ENCODE measurements at regions not wholly inside any gene's neighbourhood (a gene's known extent, or its start where the extent isn't known, plus 50 kb on each side); places are given as distances from the start of the nearest gene placed in this dataset.
"Not testable (repeated sequence)": the region's sequence is repeated elsewhere in the genome, so short reads cannot be mapped to it uniquely, and the experiment has no call there.

- DNase-seq (ENCODE audit: low read depth in 2 of 2) = peak in 1 of 2 donors; percentile 41
Measured at GRCh38 chr13:48843630-48844380, 131.9 kb upstream of the FNDC3A start.

DNA sequence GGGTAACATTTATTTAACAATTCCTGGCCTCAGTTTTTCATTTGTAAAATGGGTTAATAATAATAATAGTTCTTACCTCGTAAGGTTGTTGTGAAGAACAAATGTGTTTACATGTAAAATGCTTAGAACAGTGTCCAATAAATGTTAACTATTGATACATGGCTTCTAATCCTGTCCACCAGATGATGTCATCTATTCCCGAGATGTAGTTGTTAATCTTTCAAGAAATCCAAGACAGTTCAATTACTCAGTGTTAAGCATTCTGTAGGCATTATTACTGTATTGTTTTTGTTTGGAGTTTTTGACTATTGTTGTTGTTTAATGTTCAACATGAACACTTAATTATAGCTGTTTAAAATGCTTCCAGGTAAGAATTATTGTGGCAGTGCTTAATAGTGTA is 131.0 kb upstream of the FNDC3A start:
- DNase-seq (ENCODE audit: low read depth in 2 of 2) = no peak

DNA sequence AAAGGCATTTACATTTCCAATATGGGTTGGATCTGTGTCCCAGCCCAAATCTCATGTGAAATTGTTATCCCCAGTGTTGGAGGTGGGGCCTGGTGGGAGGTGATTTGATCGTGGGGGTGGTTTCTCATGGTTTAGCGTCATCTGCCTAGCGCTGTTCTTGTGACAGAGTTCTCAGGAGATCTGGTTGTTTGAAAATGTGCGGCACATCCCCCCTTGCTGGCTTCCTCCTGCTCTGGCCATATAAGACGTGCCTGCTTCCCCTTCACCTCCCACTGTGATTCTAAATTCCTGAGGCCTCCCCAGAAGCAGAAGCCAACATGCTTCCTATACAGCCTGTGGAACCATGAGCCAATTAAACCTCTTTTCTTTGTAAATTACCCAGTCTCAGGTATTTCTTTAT is 126.2 kb upstream of the FNDC3A start:
- DNase-seq (ENCODE audit: low read depth in 2 of 2) = no peak

GRCh38 chr13:48851707-48852106 is 124.0 kb upstream of the FNDC3A start:
- no peak for DNase-seq (ENCODE audit: low read depth in 2 of 2)

- DNase-seq (ENCODE audit: low read depth in 2 of 2) = no peak
Measured at GRCh38 chr13:48852911-48853727, 122.6 kb upstream of the FNDC3A start.

DNA sequence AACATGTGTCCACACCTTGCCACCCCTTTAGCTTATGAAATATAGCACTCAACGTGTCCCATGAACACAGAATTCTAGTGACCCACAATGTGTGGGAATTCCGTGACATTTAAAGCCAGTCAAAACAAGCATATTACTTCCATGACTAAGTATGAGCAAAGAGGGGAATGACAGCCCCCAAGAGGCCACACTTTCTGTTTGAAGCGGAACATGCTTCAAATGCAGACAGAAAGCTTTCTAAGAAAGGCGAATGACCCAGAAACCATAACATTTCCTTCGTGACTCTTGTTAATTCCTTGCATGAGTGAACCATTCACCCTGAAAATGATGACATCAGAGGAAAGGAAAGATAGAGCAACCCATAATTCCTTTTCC is 122.0 kb upstream of the FNDC3A start:
- peak in 1 of 2 donors; percentile 49 for DNase-seq (ENCODE audit: low read depth in 2 of 2)

DNA sequence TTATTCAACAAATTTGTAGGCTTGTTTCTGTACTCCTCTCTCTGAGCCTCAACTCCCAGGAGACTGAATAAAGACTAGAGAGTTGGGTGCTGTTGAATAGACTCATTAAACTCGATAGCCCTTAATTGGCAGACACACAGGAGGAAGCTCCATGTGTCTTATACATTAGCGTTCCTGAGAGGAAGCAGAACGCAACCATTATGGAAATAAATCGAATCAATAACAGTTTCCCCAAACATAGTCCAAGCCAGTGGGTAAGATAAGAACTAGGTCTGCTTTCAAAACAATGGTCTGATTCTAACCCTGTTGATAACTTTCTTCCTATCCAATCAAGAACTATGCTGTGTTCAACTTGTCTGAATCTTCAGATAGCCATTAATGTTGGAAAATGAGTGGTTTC is 118.1 kb upstream of the FNDC3A start:
- DNase-seq (ENCODE audit: low read depth in 2 of 2) = no peak

GRCh38 chr13:48858122-48858902 is 117.4 kb upstream of the FNDC3A start:
- DNase-seq (ENCODE audit: low read depth in 2 of 2) = no peak

DNA sequence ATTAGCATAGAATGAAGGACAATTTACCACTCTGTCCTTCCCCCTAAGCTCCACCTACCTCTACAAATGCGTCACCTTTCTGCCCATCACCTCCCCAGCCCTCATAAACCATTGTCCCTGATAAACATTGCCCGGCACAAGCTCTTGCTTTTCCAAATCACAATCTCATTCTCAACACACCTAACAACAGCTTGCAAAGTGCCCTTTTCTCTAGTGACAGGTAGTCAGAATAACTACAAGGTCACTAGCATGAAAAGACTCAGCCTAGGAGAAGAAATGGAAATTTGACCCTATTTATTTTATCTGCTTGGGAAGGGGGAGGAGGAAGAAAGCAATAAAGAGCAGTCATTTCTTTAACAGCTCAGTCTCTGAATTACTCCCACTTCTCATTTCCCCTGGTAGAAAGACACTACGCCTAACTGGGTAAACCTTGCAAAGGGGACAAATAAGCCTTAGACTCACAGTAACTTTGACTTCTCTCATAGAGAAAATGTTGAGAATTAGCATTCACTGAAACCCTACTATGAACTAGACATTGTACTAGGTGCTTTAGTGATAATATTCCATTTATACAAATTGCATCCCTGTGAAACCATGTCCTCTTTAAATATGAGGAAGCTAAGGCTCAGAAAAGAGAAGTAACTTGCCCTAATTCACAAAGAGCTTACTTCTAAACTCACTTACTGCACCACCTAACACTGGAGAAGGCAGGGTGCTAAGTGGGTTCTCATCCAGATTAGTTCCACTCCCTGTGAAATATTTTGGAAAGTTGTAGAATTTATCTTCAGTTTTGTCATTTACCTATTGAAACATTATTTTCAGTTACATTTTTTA is 116.2 kb upstream of the FNDC3A start:
- DNase-seq (ENCODE audit: low read depth in 2 of 2) = no peak

DNA sequence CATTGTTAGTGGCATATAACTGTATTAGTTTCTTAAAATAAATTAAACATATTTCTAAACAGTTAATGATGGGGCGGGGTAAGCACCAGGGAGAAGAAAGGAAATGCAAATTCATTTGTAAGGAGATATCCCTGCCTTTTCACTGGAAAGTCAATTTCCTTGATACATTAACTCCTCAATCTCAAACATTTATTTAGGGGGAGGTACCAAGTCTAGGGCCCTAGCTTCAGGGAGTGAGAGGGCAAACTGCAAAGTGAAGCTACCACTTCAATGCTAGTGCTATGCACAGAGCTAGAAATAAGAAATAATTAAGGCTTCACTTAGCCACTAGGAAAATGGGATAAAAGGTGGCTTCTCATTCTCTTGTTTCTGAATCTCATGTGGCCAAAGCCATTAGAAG is 115.3 kb upstream of the FNDC3A start:
- no peak for DNase-seq (ENCODE audit: low read depth in 2 of 2)

DNA sequence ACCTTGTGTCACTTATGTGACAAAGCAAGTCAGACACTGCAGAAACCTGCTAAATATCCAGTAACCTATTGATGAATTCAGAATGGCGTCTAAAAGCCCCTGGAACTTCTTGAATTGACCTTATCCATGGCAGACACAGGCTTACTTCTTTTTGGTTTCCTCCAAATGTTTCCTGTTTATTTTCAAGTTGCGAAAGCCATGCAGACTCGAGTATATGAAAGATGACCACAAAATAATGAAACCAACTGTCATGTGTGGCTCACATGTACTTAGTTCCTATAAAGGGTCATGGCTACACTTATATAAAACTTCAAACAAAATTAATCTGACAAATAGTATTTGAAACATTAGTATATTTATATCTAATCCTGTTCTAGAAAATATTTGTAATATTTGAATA is 113.1 kb upstream of the FNDC3A start:
- DNase-seq (ENCODE audit: low read depth in 2 of 2) = peak in 1 of 2 donors; percentile 7

GRCh38 chr13:48864100-48864499 is 111.6 kb upstream of the FNDC3A start:
- no peak for DNase-seq (ENCODE audit: low read depth in 2 of 2)

DNA sequence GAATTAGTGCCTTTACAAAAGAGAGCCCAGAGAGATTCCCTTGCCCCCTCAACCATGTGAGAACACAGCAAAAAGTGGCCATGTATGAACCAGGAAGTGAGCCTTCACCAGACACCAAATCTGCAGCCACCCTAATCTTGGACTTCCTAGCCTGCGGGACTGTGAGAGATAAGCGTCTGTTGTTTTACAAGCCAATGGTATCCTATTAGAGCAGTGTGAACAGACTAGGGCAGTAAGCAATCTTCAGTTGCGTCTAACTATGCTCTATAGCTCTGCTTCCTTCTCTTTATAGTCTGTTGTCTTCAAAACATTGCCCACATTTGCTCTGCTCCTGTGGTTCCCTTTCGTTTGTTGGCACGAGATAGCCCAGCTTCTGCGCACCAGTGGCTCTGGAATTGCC is 109.5 kb upstream of the FNDC3A start:
- DNase-seq (ENCODE audit: low read depth in 2 of 2) = no peak

DNA sequence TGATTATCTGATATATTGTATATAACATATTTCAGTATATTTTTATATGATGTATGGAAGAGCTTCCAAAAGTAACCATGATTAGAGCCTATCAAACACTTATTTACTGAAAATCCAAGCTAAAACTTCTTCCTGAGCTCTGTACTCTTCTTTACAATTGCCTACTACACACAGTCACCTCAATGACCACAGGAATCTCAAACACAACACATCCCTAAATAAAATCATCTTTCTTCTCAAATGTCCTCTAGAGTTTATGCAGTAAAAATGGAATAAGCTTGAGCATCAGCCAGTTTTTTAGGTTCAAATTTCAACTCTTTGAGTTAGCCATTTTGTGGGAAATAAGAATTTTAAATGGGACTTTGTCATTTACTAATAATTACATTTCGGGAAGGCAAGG is 102.6 kb upstream of the FNDC3A start:
- DNase-seq (ENCODE audit: low read depth in 2 of 2) = no peak

- DNase-seq (ENCODE audit: low read depth in 2 of 2) = no peak
Measured at GRCh38 chr13:48873587-48873986, 102.1 kb upstream of the FNDC3A start.

GRCh38 chr13:48874165-48874564 is 101.5 kb upstream of the FNDC3A start:
- no peak for DNase-seq (ENCODE audit: low read depth in 2 of 2)

GRCh38 chr13:48875047-48875446 is 100.7 kb upstream of the FNDC3A start:
- DNase-seq (ENCODE audit: low read depth in 2 of 2) = no peak

- peak in 1 of 2 donors; percentile 5 for DNase-seq (ENCODE audit: low read depth in 2 of 2)
Measured at GRCh38 chr13:48876289-48876688, 99.4 kb upstream of the FNDC3A start.

- DNase-seq (ENCODE audit: low read depth in 2 of 2) = no peak
Measured at GRCh38 chr13:48879432-48879831, 96.3 kb upstream of the FNDC3A start.

GRCh38 chr13:48879854-48880253 is 95.9 kb upstream of the FNDC3A start:
- DNase-seq (ENCODE audit: low read depth in 2 of 2) = no peak

DNA sequence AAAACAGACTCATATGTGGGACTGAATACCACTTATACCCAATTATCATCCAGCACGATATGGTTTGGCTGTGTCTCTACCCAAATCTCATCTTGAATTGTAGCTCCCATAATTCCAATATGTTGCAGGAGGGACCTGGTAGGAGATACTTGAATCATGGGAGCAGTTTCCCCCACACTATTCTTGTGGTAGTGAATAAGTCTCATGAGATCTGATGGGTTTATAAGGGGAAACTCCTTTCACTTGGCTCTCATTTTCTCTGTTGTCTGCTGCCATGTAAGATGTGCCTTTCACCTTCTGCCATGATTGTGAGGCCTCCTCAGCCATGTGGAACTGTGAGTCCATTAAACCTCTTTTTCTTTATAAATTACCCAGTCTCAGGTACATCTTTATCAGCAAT is 91.9 kb upstream of the FNDC3A start:
- not testable (repeated sequence) for DNase-seq (ENCODE audit: low read depth in 2 of 2)

Measured in dermis microvascular lymphatic vessel endothelial cell (primary cell).